Astrocyte of the cerebellum (primary cell): ENCODE measurements at regions not wholly inside any gene's neighbourhood (a gene's known extent, or its start where the extent isn't known, plus 50 kb on each side); places are given as distances from the start of the nearest gene placed in this dataset.

ENCODE experiments used
- DNase-seq: peaks from one replicate; pipeline ENCODE4 v3.0.0-alpha.2; 2011; ENCODE audit warnings: low read depth
- H3K4me3 ChIP-seq: 2 replicates; pipeline ENCODE4 v1.5.1; 2011; ENCODE audit warnings: mild to moderate bottlenecking, low read depth, low read length, moderate library complexity
- in situ Hi-C: cut with HindIII; loops from 2 replicates; pipeline ENCODE4 v1.10.0; 2017; ENCODE audit warnings: low sequenced_read_pairs
- TF ChIP-seq, protein P1 (sequence below): IDR thresholded peaks from 2 replicates; pipeline ENCODE4 v1.5.1; 2012; ENCODE audit warnings: low read length, low read depth, moderate library complexity, mild to moderate bottlenecking; ENCODE audit errors: missing control alignments

DNA sequence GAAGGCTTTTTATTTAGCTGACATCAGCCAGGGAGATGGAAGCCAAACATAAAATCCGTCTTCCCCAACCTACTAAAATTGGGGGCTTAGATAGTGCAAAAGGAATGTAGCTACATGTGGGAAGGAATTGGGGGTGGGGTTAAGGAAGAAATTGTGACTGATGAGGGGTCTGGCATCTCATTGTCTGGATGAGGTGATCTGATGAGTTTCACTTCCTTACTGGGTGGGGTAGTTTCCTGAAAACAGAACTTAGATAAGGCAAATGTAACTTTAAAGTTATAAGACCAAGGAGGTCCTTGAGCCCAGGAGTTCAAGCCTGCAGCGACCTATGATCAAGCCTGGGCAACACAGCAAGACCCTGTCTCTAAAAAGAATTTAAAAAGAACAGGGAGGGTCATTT lies 105.5 kb upstream of the NEIL3 start:
- TF ChIP-seq, protein P1, sequence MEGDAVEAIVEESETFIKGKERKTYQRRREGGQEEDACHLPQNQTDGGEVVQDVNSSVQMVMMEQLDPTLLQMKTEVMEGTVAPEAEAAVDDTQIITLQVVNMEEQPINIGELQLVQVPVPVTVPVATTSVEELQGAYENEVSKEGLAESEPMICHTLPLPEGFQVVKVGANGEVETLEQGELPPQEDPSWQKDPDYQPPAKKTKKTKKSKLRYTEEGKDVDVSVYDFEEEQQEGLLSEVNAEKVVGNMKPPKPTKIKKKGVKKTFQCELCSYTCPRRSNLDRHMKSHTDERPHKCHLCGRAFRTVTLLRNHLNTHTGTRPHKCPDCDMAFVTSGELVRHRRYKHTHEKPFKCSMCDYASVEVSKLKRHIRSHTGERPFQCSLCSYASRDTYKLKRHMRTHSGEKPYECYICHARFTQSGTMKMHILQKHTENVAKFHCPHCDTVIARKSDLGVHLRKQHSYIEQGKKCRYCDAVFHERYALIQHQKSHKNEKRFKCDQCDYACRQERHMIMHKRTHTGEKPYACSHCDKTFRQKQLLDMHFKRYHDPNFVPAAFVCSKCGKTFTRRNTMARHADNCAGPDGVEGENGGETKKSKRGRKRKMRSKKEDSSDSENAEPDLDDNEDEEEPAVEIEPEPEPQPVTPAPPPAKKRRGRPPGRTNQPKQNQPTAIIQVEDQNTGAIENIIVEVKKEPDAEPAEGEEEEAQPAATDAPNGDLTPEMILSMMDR = no peak
- H3K4me3 ChIP-seq = no peak overlapping the region
- DNase-seq = no peak

DNA sequence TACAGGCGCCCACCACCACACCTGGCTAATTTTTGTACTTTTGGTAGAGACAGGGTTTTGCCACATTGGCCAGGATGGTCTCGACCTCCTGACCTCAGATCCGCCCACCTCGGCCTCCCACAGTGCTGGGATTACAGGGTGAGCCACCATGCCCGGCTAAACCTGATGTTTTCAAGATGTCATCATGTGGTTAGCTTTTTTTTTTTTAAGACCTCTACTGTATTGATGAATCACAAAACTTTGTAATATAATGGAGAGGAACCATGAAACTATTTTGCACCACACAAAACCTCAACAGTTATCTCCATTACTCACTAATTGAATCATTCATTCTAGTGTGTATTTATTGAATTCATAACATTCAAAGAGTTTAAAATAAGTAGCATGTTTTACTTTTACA lies 94.7 kb upstream of the NEIL3 start:
- TF ChIP-seq, protein P1 = no peak
- no peak overlapping the region for H3K4me3 ChIP-seq
- in situ Hi-C loops = no loop called here
- DNase-seq = no peak

More for the DNA sequence above, 105.5 kb upstream of the NEIL3 start:
- in situ Hi-C loops = no loop called here

DNA sequence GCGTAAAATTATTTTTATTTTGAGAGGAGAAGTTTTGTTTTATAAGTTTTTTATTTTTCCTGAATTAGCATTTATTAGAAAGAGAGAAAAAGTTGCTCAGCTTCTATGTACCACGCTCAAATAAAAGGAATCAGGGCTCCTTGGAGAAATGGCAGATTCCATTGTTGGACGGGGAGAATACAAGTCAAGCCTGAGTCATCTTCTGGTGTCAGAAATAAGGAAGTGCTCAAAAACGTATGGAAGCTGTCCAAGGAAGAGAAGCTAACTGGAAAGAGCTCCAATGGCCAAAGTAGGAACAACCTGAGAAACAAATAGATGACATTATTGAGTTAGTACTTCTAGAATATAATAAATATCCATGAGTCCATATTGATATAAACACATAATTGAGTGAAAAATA lies 89.3 kb upstream of the NEIL3 start:
- DNase-seq = no peak
- TF ChIP-seq, protein P1 = no peak
- in situ Hi-C loops = no loop called here
- no peak overlapping the region for H3K4me3 ChIP-seq

DNA sequence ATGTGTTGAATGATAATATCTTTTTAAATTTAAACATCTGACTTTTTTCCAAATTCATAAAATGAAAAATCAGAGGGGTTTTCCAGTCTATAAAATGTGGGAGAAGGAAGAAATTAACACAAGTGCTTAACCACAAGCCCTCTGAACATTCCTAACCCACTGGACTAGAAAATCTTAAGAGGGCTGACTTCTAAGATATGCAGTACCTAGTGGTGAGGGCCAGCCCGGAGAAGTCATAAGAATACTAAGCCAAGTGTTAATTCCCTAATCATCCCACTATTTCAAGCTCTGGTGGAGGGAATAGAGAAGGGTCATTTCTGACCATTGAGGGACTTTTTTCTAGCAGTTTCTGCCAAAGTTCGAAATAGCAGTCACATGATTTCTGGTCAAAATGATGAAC lies 86.9 kb upstream of the NEIL3 start:
- TF ChIP-seq, protein P1 = no peak
- no peak overlapping the region for H3K4me3 ChIP-seq
- peak; percentile 46 for DNase-seq
- in situ Hi-C loops = no loop called here

DNA sequence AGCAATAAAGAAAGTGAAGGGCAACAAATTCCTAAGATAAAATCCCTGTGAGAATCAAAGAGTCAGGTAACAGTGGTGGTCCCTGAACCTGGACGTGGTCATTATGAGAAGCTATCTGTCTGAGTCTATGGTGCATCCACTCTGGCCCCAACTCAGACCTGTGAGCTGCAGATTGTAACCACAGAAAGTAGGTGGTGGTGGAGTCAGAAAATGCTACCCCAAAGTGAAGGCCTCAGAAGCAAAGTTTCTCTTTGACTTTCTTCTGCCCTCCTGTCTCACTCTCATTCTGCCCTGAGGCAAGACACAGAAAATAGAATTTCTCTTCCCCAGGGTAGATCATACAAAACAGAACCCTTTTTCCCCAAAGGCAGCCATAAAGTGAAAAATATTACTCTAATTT lies 84.1 kb upstream of the NEIL3 start:
- in situ Hi-C loops = no loop called here
- H3K4me3 ChIP-seq = no peak overlapping the region
- TF ChIP-seq, protein P1 = no peak
- DNase-seq = no peak

DNA sequence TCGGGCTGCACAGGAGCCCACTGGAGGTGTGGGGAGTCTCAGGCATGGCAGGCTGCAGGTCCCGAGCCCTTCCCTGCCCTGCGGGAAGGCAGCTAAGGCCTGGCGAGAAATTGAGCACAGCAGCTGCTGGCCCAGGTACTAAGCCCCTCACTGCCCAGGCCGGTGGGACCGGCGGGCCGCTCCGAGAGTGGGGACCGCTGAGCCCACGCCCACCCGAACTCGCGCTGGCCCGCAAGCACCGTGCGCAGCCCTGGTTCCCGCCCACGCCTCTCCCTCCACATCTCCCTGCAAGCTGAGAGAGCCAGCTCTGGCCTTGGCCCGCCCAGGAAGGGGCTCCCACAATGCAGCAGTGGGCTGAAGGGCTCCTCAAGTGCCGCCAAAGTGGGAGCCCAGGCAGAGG lies 82.0 kb upstream of the NEIL3 start:
- DNase-seq = no peak
- TF ChIP-seq, protein P1 = no peak
- no peak overlapping the region for H3K4me3 ChIP-seq
- in situ Hi-C loops = no loop called here

DNA sequence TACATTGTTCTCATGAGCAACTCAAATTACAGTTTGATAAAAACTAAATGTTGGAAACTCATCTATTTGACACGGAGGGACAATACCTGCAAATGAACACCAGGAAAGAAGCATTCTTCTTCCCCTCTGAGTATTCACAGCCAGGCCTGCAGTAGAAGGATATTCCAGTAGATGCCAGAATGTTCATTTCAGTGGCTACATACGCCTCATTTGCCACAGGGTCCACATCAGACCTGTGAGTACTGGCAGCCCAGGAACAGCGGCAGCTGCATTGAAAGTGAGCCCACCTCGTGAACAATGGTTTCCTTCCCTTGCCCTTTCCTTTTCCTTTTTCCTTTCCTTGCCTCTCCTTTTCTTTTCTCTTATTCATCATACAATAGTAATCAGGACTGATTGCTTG lies 81.1 kb upstream of the NEIL3 start:
- no peak overlapping the region for H3K4me3 ChIP-seq
- TF ChIP-seq, protein P1 = no peak

More for the DNA sequence above, 81.1 kb upstream of the NEIL3 start:
- in situ Hi-C loops = no loop called here
- no peak for DNase-seq
